Natural killer cell (primary cell): ENCODE measurements at regions not wholly inside any gene's neighbourhood (a gene's known extent, or its start where the extent isn't known, plus 50 kb on each side); places are given as distances from the start of the nearest gene placed in this dataset.

ENCODE experiments used
- ATAC-seq, 3 donors: fragments of 150-1000 bp in 2 of 3; fragments of 200-7000 bp in 1 of 3; cut with Tn5 transposase; 1 replicate in 1 of 3; 2 replicates in 2 of 3; pipeline ENCODE4 v1.10.0; 2021; ENCODE audit warnings: mild to moderate bottlenecking in 2 of 3, moderate library complexity in 2 of 3
- DNase-seq, 2 donors: peaks; one replicate each; pipeline versions ENCODE4 v3.0.0 to v3.0.0-alpha.2; 2013 to 2021; ENCODE audit warnings: mixed read lengths in 1 of 2
- H3K27ac ChIP-seq: one replicate; pipeline ENCODE4 v1.5.1; 2013; ENCODE audit warnings: mild to moderate bottlenecking, low read length
- H3K27me3 ChIP-seq: one replicate; pipeline ENCODE4 v1.6.1; 2013; ENCODE audit warnings: low read length; ENCODE audit not compliant: control insufficient read depth, insufficient read depth
- H3K36me3 ChIP-seq: one replicate; pipeline ENCODE4 v1.6.1; 2013; ENCODE audit warnings: low read length; ENCODE audit not compliant: control insufficient read depth, insufficient read depth
- H3K4me1 ChIP-seq: one replicate; pipeline ENCODE4 v1.6.1; 2013; ENCODE audit warnings: low read length; ENCODE audit not compliant: control insufficient read depth, insufficient read depth
- H3K4me3 ChIP-seq: one replicate; pipeline ENCODE4 v1.5.1; 2013; ENCODE audit warnings: low read length
- H3K9me3 ChIP-seq: one replicate; pipeline ENCODE4 v1.6.1; 2013; ENCODE audit warnings: low read length; ENCODE audit not compliant: control insufficient read depth, insufficient read depth
- H3K27ac Mint-ChIP-seq, 2 donors: one replicate each; pipeline ENCODE4 v1.8.0; 2022; ENCODE audit warnings: mild to moderate bottlenecking in 2 of 2, mixed read lengths in 2 of 2, moderate library complexity in 1 of 2
- H3K27me3 Mint-ChIP-seq, 2 donors: one replicate each; pipeline ENCODE4 v1.8.0; 2022; ENCODE audit warnings: low read depth in 2 of 2, mixed read lengths in 2 of 2
- H3K36me3 Mint-ChIP-seq: one replicate; pipeline ENCODE4 v1.8.0; 2022; ENCODE audit warnings: mixed read lengths
- H3K4me1 Mint-ChIP-seq, 2 donors: one replicate each; pipeline ENCODE4 v1.8.0; 2022; ENCODE audit warnings: mixed read lengths in 2 of 2
- H3K4me3 Mint-ChIP-seq: one replicate; pipeline ENCODE4 v1.8.0; 2022; ENCODE audit warnings: mild to moderate bottlenecking, moderate library complexity, mixed read lengths
- H3K9me3 Mint-ChIP-seq, 2 donors: one replicate each; pipeline ENCODE4 v1.8.0; 2022; ENCODE audit warnings: mixed read lengths in 2 of 2
- WGBS: methylation state at CpG from one replicate; pipeline ENCODE4 v1.1.7; 2013; ENCODE audit warnings: missing lambda C conversion rate; ENCODE audit not compliant: insufficient coverage; 5-methylcytosine and 5-hydroxymethylcytosine counted together
- intact Hi-C: fragments of 100-400 bp; cut with micrococcal nuclease; formaldehyde crosslinking; loops from one replicate; pipeline ENCODE4 v1.14.2; 2022
- TF ChIP-seq, protein P1 (sequence below): fragments of 200-600 bp; IDR thresholded peaks from one replicate; pipeline ENCODE4 v1.8.0; 2022; ENCODE audit warnings: antibody characterized with exemption

DNA sequence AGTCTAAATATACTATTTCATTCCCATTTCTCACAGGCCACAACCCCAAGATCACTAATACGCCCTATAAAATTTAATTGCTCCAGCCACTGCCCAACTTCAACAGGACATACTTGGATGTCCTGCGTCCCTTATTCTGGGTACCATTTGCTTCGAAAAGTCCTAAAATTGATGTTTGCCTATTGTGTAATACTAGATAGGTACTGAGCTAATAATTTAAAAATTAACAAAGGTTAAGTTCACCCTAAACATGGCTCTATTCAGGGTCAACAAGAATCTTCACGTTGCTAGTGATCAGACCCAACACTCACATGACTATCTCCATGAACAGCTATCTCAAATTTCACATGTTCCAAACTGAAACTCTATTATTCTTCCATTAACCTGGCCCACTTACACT is 296.4 kb upstream of the RND3 start:
- Mint-ChIP-seq H3K9me3 (peaks cover 5 to 8% of the 10 kb centered on the region in 2 donors), H3K36me3 (no peaks in the 10 kb centered on the region), H3K27ac (no peak overlapping the region), H3K27me3 (no peaks in the 10 kb centered on the region), H3K4me3 (no peak overlapping the region), H3K4me1 (no peaks in the 10 kb centered on the region)
- ATAC-seq (no peak), DNase-seq (no peak)
- WGBS = 76% methylated on average over 3 of the region's 4 CpGs
- H3K27me3 ChIP-seq = no peaks in the 10 kb centered on the region
- H3K27ac ChIP-seq = no peak overlapping the region
- no peak overlapping the region for H3K4me3 ChIP-seq
- TF ChIP-seq, protein P1, sequence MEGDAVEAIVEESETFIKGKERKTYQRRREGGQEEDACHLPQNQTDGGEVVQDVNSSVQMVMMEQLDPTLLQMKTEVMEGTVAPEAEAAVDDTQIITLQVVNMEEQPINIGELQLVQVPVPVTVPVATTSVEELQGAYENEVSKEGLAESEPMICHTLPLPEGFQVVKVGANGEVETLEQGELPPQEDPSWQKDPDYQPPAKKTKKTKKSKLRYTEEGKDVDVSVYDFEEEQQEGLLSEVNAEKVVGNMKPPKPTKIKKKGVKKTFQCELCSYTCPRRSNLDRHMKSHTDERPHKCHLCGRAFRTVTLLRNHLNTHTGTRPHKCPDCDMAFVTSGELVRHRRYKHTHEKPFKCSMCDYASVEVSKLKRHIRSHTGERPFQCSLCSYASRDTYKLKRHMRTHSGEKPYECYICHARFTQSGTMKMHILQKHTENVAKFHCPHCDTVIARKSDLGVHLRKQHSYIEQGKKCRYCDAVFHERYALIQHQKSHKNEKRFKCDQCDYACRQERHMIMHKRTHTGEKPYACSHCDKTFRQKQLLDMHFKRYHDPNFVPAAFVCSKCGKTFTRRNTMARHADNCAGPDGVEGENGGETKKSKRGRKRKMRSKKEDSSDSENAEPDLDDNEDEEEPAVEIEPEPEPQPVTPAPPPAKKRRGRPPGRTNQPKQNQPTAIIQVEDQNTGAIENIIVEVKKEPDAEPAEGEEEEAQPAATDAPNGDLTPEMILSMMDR = no peak
- no peaks in the 10 kb centered on the region for H3K36me3 ChIP-seq
- intact Hi-C loops = no loop called here
- H3K9me3 ChIP-seq = peaks cover 3% of the 10 kb centered on the region
- no peaks in the 10 kb centered on the region for H3K4me1 ChIP-seq

DNA sequence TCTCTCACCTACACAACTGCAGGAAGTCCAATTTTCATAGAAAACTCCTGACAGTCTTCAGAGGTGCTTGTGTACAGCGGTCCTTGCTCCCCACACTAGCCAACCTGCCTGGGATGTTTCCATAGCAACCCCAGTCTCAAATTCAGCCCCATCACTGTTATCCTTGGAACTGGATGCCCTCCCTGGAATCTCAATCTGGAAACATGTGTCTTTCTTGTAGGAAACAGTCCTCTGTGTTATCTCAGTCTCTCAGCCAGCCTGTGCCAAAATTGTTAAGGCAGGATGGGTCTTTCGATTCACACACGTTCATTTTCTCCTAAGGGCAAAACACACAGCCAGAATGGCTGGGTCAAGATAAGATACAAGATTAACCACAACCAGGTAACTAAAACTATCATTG is 295.5 kb upstream of the RND3 start:
- ATAC-seq (no peak), DNase-seq (no peak)
- H3K27ac ChIP-seq = no peak overlapping the region
- no peaks in the 10 kb centered on the region for H3K36me3 Mint-ChIP-seq
- no peak overlapping the region for H3K27ac Mint-ChIP-seq
- H3K4me1 ChIP-seq = no peaks in the 10 kb centered on the region
- peaks cover 7 to 8% of the 10 kb centered on the region in 2 donors for H3K9me3 Mint-ChIP-seq
- no peaks in the 10 kb centered on the region for H3K36me3 ChIP-seq
- WGBS = 82% methylated on average over 3 of the region's 3 CpGs
- intact Hi-C loops = no loop called here
- H3K27me3 Mint-ChIP-seq = no peaks in the 10 kb centered on the region
- TF ChIP-seq, protein P1 = no peak
- no peak overlapping the region for H3K4me3 Mint-ChIP-seq
- no peaks in the 10 kb centered on the region for H3K4me1 Mint-ChIP-seq
- peaks cover 3% of the 10 kb centered on the region for H3K9me3 ChIP-seq
- no peak overlapping the region for H3K4me3 ChIP-seq
- no peaks in the 10 kb centered on the region for H3K27me3 ChIP-seq

DNA sequence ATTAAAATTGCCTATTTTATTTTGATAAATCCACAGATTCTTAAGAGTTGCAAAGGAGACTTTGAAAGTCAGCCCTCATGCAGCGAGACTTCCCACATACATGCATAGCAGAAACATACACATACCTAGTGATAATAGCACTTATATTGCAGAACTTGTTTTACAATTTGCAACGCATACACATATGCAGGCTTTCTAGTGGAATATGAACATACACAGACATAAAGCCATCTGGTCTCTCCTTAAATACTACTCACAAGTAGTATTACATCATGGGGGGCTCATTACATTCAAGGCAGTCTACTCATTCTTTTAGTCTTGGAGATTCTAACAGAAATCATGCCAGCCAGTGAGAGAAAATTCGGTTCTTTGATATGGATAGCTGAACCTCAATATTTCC is 295.1 kb upstream of the RND3 start:
- Mint-ChIP-seq H3K36me3 (no peaks in the 10 kb centered on the region), H3K9me3 (peaks cover 7 to 8% of the 10 kb centered on the region in 2 donors), H3K4me3 (no peak overlapping the region), H3K27ac (no peak overlapping the region), H3K27me3 (no peaks in the 10 kb centered on the region), H3K4me1 (no peaks in the 10 kb centered on the region)
- no peaks in the 10 kb centered on the region for H3K36me3 ChIP-seq
- peaks cover 3% of the 10 kb centered on the region for H3K9me3 ChIP-seq
- H3K27me3 ChIP-seq = no peaks in the 10 kb centered on the region
- TF ChIP-seq, protein P1 = no peak
- intact Hi-C loops = no loop called here
- DNase-seq (no peak), ATAC-seq (no peak)
- no peaks in the 10 kb centered on the region for H3K4me1 ChIP-seq
- H3K4me3 ChIP-seq = no peak overlapping the region
- no peak overlapping the region for H3K27ac ChIP-seq
- 91% methylated on average over 3 of the region's 3 CpGs for WGBS

DNA sequence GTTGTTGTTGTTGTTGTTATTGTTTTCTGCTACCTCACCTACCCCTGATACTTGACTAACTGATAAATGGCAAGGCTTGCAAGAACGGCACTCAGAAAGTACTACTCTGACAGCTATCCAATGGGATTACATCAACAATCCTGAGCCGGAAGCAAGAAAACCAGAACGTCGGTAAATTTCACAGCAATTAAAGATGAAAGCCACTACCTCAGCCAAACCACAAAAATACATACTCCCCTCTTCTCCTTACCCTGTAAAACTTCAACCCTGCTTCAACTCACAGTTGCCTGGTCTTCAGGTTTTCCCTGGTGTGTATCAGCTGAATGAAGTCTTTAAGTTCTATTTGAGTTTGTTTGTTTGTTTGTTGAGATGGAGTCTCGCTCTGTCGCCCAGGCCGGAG is 293.7 kb upstream of the RND3 start:
- H3K4me3 ChIP-seq = no peak overlapping the region
- TF ChIP-seq, protein P1 = no peak
- no peaks in the 10 kb centered on the region for H3K27me3 Mint-ChIP-seq
- H3K36me3 Mint-ChIP-seq = no peaks in the 10 kb centered on the region
- WGBS = 74% methylated on average over 6 of the region's 7 CpGs
- no peaks in the 10 kb centered on the region for H3K4me1 ChIP-seq
- no peak overlapping the region for H3K27ac ChIP-seq
- intact Hi-C loops = no loop called here
- no peaks in the 10 kb centered on the region for H3K4me1 Mint-ChIP-seq
- H3K36me3 ChIP-seq = no peaks in the 10 kb centered on the region
- H3K9me3 Mint-ChIP-seq = peaks cover 7 to 8% of the 10 kb centered on the region in 2 donors
- no peak overlapping the region for H3K4me3 Mint-ChIP-seq
- DNase-seq (no peak), ATAC-seq (no peak)
- H3K27ac Mint-ChIP-seq = no peak overlapping the region
- peaks cover 3% of the 10 kb centered on the region for H3K9me3 ChIP-seq
- H3K27me3 ChIP-seq = no peaks in the 10 kb centered on the region
